NCI-H2029 treated with DMSO at 0.1 percent for 48 hours (cell line): ENCODE measurements at regions not wholly inside any gene's neighbourhood (a gene's known extent, or its start where the extent isn't known, plus 50 kb on each side); places are given as distances from the start of the nearest gene placed in this dataset.

ENCODE experiments used
- DNase-seq: peaks from one replicate; lab custom pipeline; 2025; lab: John Stamatoyannopoulos, UW

DNA sequence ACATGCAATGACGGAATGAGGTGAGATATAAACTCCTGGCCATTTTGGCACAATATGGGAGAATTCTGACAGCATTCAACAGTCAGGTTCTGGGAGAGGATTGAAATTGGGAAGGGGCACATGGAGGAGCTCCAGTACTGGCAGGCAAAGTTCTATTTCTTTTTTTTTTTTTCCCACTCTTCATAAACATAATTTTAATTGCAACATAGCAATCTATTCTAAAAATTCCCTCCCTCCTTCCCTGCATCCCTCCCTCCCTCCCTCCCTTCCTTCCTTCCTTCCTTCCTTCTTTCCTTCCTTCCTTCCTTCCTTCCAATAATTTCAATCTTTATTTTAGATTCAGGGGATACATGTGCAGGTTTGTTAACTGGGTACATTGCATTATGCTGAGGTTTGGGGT is 93.2 kb downstream of the PTCSC3 start:
- no peak for DNase-seq

DNA sequence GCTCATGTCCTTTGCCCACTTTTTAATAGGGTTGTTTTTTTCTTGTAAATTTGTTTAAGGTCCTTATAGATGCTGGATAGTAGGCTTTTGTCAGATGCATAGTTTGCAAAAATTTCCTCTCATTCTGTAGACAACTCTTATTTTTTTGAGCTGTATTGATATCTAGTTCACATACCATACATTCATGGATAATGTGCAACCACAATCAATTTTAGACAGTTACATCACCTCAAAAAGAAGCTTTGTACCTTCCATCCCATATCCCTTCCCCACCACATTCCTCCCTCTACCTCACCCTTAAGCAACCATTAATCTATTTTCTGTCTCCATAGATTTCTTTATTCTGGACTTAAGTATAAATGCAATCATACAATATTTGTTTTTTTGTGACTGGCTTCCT is 98.4 kb downstream of the PTCSC3 start:
- DNase-seq, result no peak

DNA sequence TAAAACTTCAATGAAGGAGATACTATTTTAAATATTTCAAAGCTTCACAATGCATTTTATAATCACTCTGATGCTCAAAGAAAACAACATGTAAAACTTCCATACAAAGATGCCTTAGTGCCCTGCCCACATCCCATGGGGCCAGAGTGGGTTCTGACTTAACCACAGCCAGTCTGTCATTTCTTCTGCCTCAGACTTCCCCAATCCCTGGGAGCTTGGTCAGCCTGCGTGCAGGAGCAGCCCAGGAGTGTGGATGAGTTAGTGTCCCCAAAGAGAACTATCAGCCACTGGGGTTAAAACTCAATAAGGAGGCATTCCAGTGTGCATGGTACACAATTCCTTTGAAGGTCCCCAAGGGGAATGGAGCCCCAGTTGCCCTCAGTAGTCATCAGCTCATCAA is 100.3 kb downstream of the PTCSC3 start:
- no peak for DNase-seq

DNA sequence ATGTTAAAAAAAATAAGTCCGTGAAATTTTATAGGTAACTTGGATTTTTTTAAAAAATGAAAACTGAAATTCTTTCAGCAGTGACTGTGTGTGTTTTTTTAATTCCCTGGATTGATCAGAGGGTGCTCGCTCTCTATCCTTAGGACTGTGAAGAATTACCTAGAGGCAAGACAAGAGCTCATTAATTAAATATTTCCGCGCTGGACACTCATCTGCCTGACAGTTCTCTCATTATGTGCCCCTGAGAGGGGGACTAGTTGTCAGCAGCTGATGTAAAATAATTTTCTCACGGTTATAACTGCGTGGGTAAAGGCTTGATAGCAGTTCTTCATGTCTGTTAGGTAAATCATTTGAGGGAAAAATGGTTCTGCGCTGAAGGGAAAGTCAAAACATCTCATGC is 101.3 kb downstream of the PTCSC3 start:
- no peak for DNase-seq

DNA sequence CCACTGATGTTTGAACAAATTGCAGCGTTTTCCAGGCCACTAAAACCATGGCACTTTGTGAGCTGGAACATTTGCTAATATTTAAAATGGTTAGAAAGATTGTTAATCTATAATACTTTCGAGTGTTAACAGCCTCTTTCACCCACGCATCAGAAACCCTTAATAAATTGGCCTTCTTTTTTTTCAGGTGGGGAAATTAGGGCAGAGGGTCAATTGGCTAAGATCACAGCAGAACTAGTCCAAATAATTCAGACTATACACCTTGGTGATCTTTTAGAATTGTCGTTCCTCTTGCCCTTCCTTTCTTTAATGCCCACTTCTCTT is 105.8 kb downstream of the PTCSC3 start:
- DNase-seq, result no peak

DNA sequence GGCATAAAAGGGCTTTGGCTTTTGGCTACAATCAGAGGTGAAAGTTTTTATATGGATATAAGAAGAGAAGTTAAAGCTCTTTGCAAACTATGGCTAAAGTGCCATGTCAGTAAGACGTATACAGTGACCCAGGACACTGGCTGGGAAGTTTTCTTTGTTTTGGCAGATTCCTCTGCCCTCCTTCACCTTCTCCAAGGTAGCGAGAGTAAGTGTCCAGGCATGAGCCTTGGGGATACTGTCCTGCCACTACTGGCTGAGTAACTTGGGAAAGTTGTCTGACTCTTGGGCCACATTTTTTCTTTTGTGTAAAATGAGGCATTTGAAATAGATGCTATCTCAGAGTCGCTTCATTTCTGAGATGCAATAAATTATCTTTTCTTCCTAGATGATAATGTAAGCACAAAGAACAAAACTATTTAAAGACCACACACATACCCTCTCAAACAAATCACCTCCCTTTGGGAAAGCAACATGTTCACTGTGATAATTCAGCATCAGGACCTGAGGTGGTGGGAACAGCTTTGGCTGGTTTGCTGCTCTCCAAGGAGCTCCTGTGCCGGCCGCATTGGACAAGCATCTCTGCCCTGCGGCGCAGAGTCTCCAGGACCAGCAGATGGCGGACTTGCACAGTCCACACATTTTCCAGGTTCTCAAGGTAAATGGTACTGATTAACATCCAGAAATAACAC is 106.3 kb downstream of the PTCSC3 start:
- peak; percentile 99 for DNase-seq

DNA sequence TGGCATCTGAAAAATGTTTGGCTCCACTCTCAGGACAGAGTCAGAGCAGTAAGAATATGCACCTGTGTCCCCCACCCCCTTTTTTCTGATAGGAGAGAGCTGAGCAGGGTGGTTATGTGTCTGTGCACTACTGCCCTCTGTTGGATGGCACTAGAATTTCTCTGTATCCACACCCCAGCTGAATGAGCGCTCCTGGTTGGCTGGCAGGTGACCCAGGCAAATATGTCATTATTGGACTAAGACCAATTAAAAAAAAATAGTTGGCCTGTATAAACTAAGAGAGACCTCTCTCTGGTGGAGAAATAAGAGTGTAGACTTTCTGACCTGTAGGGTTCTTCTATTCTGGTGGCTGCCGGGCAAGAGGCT is 107.0 kb downstream of the PTCSC3 start:
- DNase-seq, result peak; percentile 100

DNA sequence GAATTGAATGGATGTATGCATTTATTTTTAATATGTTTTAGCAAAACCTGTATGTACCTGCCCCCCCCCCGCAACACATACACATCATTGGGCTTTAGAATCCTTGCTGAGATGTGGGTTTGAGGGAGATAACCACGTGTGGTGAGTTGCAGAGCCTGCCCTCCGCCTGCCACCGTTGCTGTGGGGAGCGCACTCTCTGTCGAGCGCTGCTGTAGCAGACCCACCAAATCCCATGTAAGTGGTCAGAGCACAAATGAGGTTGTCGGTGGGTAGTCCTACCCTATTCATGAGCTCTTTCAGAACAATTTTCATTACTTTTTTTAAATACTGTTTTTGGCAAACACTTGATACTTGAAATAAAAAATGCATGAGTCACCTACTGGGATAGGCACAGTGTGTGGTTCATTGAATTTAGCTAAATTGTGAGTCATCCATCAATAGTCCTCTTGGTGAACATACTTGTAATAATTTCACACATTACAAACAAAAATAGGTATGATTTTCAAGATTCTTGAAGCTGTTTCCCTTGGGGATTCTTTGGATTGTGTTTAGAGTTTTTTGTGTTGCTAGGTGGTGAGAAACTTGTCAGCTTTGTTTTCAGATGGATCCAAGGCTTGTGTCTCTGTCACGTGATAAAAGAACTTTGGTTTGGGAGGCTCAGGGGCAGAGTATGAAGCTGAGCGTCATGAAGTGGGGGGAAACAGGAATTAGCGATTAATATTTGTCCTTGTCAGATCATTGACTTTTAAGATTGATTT is 107.6 kb downstream of the PTCSC3 start:
- DNase-seq, result no peak

DNA sequence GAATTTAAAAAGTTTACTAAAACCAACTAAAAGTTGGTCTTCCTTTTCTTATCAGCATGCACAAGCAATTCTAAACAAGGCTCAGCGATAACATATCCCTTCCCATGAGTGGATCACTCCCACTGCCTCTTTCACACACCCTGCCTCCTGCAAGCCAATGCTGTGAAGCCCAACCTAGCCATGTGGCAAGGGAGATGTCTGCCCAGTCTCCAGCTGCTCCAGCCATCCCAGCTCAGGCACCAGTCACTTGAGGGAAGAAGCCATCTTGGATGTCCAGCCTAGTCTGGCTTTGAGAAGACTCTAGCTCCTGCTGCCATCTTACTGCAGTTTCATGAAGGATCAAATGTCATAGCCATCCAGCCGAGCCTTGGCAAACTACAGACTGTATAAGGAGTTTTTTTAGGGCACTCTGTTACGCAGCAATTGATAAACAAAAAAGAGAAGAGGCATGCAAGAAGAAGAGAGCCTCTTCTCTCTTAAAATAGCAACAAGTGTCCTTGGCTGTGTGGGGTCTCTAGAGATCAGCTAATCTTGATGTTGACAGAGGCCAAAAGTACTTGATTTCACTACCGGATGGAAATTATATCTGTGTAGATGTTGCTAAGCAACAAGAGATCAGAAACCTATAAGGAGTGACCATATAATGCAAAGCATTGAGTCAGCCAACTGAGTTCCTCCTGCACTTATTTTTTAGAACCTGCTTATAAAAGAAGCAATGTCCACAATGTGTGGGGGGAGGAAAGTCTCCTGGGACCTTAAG is 108.9 kb downstream of the PTCSC3 start:
- DNase-seq, result peak; percentile 99

DNA sequence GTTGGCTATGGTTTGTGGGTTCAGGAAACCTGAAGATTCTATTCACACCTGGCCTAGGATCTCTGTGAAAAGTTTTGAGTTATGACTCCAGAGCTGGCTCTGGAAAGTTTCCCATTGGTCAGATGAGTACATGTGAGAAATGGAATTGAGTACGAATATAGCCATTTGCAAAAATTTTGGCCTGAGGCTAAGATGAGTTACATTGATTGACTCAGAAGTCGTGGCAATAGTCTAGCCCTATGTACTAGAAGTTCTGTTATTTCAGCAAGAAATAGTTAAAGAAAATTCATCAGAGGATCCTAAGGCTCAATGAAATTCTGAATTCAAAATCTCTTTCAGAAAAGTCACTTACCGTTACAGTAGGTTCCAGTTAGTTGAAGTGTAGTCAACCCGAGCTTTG is 109.9 kb downstream of the PTCSC3 start:
- no peak for DNase-seq

DNA sequence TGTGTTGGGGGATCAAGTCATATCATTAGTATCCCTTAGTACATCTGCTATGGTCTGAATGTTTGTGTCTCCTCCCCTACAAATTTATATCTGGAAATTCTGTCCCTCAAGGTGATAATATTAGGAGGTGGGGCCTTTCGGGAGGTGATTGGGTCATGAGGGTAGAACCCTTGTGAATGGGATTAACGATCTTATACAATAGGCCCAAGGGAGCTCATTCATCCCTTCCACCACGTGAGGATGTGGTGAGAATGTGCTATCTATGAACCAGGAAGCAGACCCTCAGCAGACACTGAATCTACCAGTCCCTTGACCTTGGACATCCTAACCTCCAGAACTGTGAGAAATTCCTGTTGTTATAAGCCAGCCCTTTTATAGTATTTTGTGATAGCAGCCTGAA is 110.7 kb downstream of the PTCSC3 start:
- DNase-seq, result no peak

DNA sequence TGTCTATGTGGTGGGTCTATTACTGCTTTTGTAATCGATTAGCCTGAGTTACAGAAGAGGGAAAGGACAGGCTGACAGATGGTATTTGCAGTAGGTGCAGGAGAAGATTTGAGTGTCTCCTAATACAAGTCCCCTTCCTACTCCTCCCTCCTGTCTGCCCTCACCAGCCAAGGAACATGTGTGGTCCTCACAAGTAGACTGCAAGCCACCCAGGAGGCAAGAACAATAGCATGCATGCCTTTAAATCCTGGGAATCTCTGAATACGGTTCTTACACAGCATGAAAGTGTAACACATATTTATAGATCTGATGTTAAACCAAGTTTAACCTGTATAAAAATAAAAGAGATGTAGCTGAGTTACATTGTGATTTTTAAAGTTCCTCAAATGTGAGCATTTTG is 117.0 kb downstream of the PTCSC3 start:
- DNase-seq, result no peak

DNA sequence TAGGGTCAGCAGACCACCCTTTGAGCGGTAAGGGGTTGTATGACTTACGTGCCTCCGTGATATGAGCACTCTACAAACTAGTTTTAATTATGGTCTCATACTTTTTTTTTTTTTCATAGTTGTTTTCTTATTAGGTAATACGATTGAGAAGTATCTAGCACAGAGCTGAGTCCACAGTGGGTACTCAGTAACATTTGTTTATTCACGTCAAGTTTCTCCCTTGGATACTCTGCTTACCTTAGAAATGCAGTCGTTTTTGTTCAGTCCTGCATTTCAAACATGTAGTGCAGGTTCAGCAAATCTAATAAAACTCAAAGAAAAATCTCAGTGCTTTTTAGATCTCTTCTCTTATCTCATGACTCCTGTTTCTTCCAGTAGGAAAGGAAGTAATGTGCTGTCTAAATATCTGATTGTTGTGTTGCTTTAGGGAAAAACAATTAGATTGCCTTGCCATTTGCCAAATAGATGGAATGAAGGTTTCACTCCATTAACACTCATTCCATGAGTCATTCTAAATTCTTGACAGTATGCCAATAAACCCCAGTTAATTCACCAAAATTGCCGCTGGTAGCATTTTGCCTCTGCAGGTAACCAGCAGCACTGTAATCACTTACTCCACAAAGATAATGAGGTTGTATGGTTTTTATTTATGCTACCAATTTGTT is 118.9 kb downstream of the PTCSC3 start:
- no peak for DNase-seq

DNA sequence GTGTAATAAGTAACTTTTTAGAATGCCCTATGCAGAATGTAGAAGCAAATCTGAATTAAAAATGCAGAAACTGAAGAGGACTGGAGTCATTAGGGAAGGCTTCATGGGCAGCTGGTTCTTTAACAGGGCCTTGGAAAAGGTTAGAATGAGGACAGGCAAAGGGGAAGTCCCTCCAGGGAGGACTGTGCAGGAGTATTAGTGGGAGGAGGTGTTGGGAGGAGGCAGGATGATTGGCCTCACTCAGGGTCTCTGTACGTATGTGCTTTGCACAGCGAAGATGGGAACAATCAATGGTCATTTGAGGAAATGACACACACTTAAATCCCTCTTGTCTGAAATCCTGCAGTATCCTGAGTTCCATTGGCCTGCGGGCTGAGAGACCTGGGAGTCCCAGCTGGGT is 119.7 kb downstream of the PTCSC3 start:
- DNase-seq, result no peak

DNA sequence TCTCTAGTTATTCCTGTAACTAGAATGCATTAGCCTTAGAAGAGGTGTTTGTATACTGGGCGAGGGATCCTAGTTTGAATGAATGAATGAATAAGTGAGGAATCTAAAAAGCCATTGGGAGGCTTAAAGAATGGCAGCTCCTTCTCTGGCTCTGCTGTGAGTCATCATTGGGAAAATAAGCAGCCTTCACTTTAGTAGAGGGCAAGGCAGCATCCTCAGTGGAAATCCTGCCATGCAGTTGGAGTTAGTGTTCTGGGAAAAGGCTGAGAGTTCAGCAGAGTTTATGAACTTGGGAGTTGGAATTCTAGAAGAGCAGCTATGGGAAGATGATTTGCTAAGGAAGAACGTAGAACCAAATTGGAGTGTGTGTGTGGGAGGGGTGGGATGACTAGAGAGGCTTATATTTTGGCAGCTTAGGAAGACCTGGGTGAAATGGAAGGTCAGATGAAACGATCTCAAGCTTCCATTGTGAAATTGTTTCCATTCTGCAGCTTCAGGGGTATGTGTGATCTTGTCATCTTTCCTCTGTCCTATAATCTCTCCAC is 120.8 kb downstream of the PTCSC3 start:
- DNase-seq, result no peak

DNA sequence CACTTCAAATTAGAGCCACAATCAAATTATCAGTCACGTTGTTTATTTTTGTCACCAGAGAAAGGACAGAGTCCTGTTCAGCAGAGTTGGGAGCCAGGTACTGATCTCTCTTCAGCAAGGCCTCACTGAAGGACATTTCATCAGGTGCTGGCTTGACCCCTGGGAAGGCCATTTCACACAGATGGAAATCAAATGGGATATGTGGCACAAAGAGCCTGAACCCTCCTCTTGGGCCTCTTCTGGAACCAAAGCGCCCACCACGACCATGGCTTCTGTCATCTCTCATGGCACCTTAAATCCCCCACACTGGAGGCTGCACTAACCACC is 121.5 kb downstream of the PTCSC3 start:
- no peak for DNase-seq

DNA sequence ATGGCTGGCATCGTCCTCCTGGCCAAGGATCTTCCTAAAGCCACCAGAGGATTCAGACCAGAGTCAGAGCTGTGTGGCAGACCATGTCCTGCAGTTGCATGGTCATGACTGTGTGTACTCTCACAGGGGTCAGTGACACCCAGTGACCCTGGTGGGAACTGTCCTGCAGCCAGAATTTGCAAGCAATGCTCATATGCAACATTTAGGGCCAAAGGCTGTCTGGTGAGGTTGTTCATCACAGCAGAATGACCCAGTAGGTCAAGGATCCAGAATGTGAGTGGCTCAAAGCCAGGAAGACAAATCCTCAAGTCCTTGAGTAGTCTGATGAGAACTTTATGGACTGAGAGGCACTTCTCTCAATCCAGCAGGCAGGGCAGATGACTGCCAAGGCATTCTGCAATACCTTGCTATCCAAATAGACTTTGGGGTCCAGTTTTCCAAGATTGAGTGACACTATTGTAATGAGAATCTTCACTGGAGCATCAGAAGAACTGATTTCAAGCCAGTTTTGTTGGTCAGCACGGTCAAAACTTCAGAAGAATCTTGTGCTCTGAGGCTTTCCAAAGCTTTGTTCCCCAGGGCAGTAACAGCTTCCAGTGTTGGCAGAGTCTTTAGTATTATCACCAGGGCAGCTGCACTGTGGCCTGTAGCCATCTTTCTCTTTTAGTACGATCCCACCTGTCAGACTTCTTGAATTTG is 122.0 kb downstream of the PTCSC3 start:
- DNase-seq, result no peak

DNA sequence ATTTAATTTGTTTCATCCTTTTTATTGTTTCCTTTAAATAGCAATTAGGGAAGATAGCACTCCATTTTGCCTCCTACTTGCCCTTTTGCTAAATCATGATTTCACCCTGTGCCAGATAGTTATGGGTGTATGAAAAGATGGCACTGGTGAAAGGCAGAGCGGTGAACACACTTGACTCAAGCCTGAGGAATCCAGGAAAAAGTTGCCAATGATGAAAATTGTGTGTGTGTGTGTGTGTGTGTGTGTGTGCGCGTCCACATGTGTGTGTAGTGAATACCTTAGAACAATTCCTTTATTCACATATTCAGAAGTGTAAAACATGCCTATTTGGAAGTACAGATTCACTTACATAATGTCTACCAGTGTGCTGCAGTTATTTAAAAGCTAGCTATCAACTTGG is 123.8 kb downstream of the PTCSC3 start:
- no peak for DNase-seq

DNA sequence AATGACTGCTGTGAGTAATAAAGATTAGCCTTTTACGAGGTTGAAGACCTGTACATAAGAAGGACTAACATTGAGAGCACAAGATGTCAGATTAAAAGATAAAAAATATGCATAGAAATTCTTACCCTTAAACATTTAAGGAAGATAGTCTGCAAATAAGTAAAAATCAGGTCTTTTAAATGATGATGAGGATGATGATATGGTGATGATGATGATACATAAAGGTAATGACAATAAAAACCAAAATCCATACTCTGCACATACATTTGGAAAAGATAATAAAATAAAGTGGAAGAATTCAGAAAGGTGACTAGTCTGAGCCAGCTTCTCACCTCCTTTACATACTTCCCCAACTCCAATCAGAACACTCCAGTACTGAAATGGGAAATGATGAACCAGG is 124.5 kb downstream of the PTCSC3 start:
- no peak for DNase-seq

DNA sequence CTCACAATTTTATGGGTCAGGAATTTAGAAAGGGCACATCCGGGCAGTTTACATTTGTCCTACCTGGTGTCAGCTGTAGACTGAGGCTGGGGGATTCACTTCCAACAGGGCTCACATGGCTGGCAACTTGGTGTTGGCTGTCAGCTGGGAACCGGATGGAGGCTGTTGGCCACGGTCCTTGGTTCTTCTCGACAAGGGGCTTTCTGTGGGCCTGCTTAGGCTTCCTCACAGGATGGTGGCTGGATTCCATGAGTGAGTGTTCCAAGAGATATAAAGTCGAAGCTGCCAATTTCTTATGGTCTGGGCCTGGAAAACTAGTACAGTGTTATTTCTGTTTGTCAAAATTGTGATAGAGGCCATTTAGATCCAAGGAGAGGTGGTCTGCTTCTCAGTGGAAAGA is 127.9 kb downstream of the PTCSC3 start:
- DNase-seq, result no peak

DNA sequence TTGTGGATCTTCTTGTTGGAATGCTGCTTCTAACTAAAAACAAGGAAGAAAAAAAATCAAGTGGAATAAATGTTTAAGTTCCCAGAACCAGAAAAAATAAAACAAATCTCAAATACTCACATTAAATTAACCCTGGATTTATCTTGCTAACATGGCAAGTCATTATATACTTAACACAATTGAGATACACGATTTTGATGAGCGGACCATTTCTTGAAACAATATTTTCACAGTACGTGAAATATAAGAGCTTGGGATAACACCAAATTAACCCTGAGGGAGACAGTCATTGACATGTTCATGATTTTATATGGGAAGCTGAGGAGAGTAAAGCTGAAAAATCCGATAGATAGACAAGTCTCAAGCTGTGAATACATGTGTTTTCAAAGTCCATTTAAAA is 128.6 kb downstream of the PTCSC3 start:
- no peak for DNase-seq

DNA sequence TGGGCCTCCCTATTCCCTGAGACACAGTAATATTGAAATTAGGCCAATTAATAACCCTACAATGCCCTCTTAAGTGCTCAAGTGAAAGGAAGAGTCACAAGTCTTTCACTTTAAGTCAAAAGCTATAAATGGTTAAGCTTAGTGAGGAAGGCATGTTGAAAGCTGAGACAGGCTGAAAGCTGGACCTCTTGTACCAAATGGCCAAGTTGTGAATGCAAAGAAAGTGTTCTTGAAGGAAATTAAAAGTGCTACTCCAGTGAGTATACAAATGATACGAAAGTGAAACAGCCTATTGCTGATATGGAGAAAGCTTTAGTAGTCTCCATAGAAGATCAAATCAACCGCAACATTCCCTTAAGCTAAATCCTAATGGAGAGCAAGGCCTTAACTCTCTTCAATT is 140.8 kb downstream of the PTCSC3 start:
- DNase-seq, result no peak
